ENCODE measurements at regions not wholly inside any gene's neighbourhood (a gene's known extent, or its start where the extent isn't known, plus 50 kb on each side); places are given as distances from the start of the nearest gene placed in this dataset.

DNA sequence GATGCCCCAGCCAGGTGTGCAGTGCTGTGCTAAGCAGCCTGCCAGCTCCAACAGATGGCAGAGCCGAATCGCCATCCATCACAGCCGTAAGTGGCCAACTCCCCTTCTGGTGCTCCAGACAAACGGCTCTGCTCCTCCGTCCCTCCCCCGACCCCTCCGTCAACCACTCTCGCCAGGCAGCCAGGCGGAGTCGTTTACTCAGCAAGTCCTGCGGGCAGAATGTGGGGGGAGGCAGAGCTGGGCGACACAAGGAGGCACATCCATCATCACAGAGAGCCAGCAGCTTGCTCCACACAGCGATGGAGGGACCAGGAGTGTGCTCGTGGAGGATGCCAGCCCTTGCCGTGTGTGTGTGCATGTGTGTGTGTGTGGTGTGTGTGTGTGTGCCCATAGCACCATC, 206.6 kb upstream of the GRIK3 start:
- no peak for DNase-seq (ENCODE audit: low spot score)

DNA sequence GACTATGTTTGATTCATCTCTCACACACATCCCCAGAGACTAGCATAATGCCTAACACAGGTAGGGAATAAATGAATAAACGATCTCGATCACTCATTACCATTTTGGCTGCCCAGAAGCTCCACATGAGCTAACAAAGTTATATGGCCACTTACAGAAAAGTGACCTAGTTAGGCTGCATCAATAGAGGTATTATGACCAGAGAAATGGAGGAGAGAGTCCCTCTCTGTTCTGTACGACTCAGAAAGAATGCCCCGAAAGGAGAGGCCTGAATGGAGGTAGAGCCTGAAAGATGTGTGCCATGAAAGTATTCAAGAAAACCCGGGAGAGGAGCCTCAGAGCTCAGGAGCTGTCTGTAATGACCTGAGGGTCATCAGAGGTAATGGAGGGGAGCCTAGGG, 208.2 kb upstream of the GRIK3 start:
- no peak for DNase-seq (ENCODE audit: low spot score)

DNA sequence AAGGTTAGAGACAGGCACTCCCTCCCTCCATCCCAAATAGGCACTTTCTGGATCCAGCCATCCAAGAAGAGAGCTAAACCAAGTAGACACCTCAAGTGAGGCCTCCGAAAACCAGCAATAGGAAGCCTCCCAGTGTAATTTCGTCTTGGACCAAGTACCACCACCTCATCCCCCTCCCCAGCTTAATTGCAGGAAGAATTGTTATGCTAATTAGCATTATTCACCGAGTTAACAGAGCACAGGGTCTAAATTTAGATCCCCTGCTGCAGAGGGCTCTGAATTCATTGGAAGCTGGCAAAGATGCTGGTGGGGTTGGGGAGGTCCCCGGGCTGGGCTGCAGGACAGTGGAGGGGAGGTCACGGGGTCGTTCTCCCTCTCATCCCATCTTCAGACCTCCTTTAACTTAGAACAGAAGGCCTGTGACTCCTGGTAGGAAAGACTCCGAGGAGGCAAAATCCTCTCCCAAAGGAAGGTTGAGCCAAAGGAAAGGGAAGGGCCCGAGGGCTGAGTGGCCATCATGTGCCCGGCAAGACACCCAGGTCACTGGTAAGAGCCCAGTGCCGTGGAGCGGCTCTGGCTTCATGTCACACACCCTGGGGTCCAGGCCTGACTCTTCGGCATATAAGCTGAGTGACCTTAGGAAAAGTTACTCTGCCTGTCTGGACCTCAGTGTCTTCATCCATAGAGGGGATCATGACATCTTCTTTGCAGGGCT, 209.2 kb upstream of the GRIK3 start:
- no peak for DNase-seq (ENCODE audit: low spot score)

DNA sequence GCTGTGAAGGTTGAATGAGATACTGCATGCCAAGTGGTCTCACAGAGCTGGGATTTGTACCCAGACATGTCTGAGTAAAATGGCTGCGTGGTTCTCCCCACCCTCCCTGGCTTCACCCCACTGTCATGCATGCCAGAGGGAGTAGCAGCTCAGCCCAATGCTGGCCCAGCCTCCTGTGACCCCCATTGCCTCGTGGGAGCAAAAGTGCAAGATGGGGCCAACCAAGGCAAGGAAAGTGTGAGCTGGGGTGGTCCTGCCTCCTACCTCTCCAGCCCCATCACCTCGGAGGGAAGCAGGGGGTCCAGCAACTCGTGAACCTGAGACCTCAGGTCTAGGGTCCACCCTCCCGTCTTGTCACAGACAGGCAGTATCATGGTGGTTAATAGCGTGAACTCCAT, 209.8 kb upstream of the GRIK3 start:
- no peak for DNase-seq (ENCODE audit: low spot score)

DNA sequence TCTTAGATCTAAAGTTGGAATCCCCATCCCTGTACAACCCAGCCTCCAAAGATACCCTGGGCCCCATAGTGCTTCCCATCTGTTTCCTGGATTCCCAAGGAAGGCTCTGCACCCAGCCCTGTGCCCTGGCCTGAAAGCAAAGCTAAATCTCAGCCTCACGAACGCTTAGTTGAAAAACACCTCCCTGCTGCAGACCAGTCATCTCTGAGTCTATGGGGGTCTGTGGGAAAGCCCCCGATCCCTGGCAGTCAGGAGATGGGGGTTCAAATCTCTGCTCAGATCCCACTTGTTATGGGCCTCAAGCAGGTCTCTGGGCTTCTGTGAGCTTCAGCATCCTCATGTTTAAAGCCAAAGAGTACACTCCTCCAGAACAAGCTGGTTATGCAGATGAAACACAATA, 210.5 kb upstream of the GRIK3 start:
- no peak for DNase-seq (ENCODE audit: low spot score)

DNA sequence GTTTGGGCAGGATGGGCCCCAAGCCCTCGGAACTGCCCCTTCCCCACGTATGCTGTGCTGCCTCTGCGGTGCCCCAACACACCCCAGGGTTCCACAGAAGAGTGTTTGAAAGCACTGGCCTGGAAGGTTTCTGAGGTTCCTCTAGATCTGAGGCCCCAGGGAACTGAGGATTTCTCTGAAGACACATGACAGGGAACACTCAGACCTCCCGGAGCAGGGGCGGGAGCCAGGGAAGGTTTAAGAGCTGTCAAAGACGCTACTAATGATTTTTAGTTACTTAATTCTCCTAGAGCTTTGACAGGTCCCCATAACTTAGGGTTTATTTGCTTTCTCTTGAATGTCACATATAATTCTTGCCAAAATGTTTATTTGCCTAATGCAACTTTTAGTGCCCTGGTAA, 212.3 kb upstream of the GRIK3 start:
- DNase-seq (ENCODE audit: low spot score), result no peak

DNA sequence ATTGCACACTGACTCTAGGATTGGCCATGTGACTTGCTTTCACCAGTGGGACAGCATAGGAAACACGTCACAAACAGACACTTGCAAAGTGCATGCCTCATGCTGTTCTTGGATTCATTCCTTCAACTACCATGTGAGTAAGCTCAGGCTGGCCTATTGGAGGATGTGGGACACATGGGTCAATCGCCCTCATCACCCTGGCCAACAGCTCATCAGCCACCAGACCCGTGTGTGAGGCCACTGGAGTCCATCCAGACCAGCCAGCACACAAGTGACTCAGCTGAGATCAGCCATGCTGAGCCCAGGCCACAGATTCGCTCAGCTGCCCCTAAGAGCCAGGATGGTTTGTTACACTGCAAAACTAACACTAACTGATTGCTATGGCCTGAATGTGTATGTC, 216.1 kb upstream of the GRIK3 start:
- peak; percentile 59 for DNase-seq (ENCODE audit: low spot score)

DNA sequence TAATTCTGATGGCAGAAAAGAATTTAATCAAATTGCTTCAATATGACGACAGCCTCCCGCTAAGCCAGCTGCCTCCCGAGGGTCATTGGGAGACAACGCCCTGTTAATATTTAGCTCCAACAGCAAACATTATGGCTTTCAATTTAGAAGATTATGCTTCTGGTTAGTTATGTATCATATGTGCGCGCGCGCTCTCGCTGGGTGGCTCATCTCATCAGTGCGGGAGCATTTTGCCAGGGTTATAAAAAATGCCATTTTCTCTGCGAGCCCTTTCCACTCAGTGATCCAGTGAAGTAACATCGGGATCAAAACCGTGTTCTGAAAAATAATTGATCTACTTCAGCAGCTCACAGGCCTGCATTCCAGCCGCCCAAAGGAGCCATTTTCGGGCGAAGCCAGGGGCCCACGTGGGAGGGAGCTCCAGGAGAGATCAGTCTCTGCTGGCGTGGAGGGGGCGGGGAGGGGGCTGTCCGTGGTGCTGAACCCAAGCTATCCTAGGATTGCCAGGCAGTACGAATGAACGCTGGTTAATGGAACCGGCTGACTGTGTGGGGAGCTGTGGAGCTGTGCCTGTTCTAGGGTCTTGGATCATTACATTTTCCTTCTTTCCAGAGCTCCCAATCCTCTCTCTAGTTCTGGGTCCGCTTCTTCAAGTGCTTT, 219.1 kb upstream of the ZC3H12A start:
- DNase-seq (ENCODE audit: low spot score), result peak; percentile 43

DNA sequence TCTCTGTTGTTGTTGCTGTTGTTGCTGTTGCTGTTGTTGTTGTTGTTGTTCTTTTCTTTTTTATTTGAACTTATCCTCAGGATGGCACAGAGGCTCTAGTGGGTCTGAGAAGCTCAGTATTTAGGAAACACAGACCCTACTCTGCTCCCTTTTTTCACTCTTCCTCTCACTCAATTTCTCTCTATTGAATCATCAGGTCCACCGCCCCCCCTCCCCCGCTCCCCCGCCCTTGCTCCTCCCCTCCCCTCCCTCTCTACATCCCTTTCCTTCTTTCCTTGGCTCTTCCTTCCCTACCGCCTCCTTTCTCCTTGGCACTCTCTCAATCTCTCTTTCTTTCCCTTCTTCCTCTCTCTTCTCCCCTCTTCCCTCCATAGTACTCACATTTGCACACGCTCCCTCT, 218.5 kb upstream of the ZC3H12A start:
- no peak for DNase-seq (ENCODE audit: low spot score)

DNA sequence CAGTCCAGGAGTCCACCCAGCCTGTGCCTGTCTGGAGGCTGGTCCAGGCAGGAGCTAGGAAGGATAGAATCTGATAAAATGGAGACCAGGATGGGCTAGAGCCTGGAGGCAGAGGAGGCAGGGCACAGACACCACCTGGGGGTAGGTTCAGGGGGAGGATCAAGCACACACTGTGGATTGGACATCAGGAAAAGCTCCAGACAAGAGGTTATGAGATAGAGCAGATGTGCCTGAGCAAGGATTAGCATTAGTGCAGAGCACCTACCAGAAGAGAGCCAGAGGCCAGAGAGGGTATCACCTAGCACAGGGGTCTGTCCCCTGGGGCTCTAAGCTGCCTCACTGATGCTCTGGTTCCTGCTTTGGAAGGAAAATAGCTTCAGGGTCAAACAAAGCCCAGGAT, 216.7 kb upstream of the ZC3H12A start:
- DNase-seq (ENCODE audit: low spot score), result no peak

DNA sequence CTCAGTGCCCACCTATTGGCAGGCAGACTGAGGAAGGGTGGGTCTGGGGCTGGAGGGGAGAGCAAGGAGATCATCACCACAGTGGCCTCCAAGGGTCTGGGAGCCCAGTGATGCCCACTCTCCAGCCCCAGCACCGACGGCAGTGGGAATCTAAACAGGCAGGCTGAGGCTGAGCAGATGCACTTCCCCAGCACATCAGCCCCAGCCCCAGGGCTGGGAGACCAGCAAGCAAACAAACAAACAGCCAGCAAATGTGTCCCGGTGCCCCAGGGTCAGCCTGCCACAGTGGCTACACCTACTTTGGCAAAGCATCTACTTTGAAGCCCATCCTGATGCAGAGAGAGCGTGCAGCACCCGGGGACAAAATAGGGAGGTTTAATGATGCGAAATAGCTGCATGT, 216.3 kb upstream of the ZC3H12A start:
- DNase-seq (ENCODE audit: low spot score), result no peak

DNA sequence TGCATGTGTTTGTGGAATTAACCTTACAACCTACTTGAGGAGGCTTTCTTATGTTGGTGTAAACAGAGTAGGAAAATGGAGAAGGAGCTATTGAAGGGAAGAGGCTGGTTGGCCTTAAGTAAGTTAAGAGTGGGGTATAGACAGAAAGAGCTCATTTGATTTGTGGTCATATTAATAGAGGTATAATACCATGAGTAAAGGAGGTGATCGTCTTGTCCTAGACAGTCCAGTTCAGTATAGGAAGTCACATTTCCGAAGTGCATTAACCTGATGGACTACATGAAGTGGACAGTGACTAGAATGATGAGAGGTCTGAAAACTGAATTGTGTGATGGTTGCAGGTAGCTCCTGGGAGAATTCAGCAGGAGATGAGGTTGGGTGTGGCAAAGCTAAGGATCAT, 215.4 kb upstream of the ZC3H12A start:
- DNase-seq (ENCODE audit: low spot score), result no peak

DNA sequence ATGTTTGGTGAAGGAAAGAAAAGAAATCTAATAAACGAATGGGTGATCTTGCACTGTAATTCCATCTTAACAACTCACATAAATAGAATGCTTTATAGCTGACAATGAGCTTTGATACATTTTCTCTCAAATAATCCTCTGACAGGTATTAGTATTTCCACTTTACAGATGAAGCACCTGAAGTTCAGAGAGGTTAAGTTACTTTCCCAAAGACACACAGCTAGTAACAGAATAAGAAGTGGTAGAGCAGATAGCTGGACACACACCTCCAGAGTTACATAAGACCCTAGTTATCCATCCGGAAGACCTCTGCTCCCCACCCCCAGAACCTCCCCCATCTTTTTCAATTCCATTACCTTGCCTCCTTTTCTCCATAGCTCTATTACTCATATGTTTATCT, 213.3 kb upstream of the ZC3H12A start:
- DNase-seq (ENCODE audit: low spot score), result no peak

DNA sequence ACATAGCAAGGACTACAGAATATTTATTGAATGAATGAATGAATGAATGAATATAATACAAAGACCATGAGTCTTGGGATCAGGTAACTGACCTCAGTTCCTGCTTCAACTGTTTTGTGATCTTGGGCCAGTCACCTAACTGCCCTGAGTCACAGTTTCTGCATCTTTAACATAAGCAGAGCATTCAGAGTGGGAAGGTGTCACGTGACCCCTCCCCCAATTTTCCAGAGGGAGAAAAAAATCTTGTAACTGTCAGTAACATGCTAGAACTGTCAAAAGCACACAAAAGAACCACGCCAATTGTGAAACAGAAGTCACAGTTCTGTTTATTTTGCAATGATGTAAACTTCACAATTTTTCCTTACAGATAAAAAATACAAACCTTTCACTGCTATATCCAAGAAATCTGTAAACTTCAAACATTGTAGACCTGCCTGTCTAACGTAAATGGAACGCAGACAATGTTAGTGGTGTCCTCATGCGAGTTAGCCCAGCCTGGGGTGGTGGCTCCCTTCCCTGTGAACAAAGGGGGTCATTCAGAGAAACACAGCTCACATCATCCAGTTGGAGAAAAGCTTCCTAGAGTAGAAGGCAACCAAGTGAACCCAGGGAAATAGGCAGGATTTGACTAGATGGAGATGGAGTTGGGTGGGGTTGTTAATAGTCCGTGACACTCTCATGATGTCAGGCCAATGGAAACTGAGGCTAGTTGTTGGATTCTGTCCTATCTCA, 211.8 kb upstream of the ZC3H12A start:
- no peak for DNase-seq (ENCODE audit: low spot score)

DNA sequence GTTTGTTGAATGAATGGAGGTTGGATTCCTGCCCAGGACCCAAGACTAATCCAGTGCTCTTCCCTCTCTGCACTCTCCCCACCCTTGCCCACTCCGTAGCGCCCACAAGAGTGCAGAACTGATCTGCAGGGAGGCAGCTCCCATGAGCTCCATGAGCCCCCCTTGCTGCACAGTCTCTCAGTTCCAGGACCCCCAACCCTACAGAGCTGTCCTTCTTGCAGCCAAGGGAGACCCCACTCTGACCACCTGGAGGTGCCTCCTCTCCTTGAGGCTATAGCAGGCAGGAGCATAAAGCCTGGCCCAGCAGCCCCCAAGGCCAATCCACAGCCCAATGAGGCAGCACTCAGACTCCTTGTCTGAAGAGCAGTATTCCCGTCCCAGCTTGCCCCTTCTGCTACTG, 209.2 kb upstream of the ZC3H12A start:
- no peak for DNase-seq (ENCODE audit: low spot score)

DNA sequence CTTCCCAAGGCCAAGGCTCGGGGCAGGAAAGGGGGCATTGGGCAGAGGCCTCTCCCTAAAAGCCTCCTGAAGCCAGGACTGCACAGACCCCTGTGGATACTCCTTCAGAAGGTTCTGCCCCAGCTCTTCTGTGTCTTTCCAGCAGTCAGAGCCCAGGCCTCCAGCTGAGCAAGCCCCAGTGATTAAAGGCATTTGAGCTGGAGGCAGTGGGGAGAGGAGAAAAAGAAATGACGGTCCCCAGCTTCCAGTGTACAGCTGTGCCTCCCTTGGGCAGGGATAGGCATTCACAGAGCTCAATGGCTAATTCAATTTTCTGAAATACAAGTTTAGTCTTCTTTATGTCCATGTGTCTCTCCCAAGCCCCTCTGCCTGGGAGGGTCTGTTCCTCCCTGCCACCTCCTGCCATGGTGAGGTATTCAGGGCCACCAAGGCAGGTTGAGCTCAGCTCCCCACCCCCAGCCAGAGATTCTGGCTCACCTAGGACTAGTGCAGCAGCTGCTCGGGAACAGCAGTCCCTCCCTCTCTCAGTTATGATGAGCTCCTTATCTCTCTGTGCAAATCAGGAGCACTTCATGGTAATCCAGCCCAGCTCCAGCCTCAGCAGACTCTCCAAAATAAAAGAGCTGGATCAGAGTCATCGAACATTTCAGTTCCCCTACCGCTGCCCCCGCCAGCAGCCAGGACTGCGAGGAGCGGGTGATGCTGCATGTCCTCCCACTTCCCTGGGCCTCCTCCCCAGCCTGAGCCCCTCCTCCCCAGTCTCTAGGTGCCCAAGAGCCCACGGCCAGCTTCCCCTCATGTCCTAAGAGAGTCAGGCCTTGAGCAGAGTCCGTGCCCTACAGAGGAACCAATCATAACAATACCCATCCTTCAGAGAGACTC, 208.4 kb upstream of the ZC3H12A start:
- no peak for DNase-seq (ENCODE audit: low spot score)

DNA sequence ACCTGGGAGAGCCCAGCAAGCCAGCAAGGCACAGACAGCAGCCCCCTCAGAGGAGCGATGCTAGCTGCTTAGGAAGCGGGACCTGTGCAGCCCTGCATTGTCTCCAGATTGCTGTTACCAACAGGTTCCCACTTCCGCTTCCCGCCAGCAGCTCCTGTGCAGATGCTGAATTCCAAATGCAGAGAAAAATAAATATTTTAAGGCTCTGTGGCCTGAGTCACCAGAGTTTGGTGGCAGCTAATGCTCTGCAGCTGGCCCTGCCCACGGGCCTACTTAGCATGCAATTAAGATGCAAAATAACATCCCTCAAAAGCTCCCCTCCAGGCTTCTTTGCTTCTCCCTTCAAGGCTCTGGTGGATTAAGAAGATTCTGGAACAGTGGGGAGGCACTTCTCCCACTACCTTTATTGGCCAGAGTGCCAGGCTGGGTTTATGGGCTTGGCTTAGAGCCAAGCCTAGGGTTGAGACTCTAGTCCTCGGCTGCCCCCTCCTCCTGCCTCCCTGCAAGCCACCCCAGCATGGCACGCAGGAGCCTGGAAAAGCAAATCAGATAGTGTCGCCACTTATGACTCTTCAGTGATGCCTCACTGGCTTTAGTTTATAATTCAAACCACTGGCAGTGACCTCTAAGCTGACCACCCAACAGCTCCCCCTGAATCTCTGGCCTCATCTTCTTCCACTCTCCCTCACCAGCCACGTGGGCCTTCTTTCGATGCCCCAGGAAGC, 207.1 kb upstream of the ZC3H12A start:
- DNase-seq (ENCODE audit: low spot score), result no peak

DNA sequence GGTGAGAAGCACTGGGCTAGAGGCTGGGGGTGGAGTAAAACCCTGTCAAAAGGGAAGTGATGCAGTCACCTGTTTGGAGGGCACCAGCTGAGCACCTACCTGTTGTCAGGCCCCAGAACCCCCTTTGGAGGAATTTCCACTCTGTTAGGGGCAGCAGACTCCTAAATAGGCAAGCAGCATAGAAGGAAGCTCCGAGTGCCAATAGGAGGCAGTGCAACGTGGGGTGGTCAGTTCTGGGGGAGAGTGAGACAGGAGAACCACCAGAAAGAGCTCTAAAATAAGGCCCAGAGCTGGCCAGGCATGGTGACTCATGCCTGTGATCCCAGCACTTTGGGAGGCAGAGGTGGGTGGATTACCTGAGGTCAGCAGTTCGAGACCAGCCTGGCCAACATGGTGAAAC, 203.7 kb upstream of the ZC3H12A start:
- no peak for DNase-seq (ENCODE audit: low spot score)

DNA sequence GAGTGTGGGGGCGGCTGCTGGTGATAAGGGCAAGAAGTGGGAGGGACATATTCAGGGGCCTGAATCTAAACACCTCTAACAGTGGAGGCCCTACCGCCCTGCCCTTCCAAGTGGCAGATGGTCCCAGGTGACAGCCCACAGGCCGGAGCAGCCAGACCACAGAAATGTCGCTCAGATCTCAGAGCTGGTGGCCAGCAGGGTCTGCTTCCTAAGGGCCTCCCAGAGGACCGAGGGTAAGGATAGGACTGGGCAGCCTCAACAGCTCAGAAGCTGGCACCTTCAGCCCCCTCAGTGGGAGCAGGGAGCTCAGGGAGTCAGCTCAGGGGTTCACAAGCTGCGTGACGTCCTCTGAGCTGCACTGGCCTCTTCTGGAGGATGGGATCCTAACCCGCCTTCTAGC, 201.8 kb upstream of the ZC3H12A start:
- no peak for DNase-seq (ENCODE audit: low spot score)

DNA sequence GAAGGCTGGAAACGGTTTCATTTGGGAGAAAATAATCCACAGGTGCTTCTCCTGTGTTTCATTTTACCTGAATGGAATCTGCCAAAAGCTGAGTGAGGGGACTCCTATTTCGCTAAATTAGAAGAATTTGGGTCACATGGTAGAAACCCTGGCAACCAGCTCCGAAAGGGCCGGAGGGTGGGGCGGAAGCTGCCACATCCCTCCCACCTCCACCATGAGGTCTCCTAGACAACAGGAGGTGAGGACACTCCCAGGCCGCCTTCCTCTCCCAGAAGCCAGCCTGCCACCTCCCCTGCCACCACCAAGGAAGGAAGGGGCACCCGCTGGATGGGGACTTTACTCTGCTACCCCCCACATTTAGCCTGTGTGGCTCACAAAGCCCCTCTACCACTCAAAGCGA, 199.9 kb upstream of the ZC3H12A start:
- DNase-seq (ENCODE audit: low spot score), result no peak

DNA sequence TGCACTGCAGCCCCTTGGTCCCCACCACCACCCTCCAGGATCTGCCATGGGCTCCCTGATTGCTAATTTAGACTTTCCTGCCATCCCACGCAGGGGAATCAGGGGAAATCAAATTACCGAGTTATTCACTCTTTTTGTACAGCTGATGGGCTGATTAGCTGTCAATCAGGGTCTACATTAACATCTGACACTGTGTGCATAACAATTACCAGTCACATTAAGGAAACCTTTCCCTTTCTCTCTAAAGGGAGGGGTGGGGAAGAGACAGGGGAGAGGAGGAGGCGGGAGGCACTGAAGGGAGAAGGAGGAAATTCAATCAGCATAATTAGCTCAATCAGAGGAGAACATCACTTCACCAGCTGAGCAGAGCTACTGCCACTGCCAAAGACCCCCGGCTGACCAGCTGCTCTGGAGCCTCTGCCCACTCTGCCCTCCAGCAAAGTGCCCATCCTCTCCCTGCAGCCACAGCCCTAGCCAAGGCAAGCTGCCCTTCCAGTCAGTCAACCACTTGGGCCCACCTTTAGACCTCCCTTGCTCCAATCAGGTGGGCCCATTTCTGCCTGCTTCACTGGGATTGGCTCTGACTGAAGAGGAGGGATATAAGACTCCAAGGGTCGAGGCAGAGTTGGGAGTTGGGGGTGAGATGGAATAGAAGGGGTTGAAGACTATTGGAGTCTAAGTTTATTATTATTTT, 199.3 kb upstream of the ZC3H12A start:
- no peak for DNase-seq (ENCODE audit: low spot score)
